HepG2 (cell line): ENCODE measurements at regions not wholly inside any gene's neighbourhood (a gene's known extent, or its start where the extent isn't known, plus 50 kb on each side); places are given as distances from the start of the nearest gene placed in this dataset.

Source experiments
- AFF4 ChIP-seq: sonication (generic); formaldehyde crosslinking; IDR thresholded peaks from 2 replicates; pipeline ENCODE4 v1.4.0; 2020; ENCODE audit warnings: missing genetic modification reagents
- HBP1 ChIP-seq: IDR thresholded peaks from 2 replicates; pipeline ENCODE4 v1.6.1; 2016; ENCODE audit warnings: low read depth, control low read depth
- STAG1 ChIP-seq: sonication (generic); formaldehyde crosslinking; IDR thresholded peaks from 2 replicates; pipeline ENCODE4 v1.4.0; 2020; ENCODE audit warnings: missing genetic modification reagents
- ZNF142 ChIP-seq: sonication (generic); formaldehyde crosslinking; IDR thresholded peaks from 2 replicates; pipeline ENCODE4 v1.4.0; 2020; ENCODE audit warnings: missing genetic modification reagents
- ZNF496 ChIP-seq: sonication (generic); formaldehyde crosslinking; IDR thresholded peaks from 2 replicates; pipeline ENCODE4 v1.8.1; 2023; ENCODE audit warnings: mild to moderate bottlenecking, moderate library complexity, missing genetic modification reagents; ENCODE audit not compliant: insufficient replicate concordance
- ZNF781 ChIP-seq: sonication (generic); formaldehyde crosslinking; IDR thresholded peaks from 2 replicates; pipeline ENCODE4 v1.5.1; 2020; ENCODE audit warnings: borderline replicate concordance, mild to moderate bottlenecking, missing genetic modification reagents; ENCODE audit errors: not compliant biosample characterization
- ZSCAN31 ChIP-seq: sonication (generic); formaldehyde crosslinking; IDR thresholded peaks from 2 replicates; pipeline ENCODE4 v1.5.0; 2020; ENCODE audit warnings: low read depth, mild to moderate bottlenecking, missing genetic modification reagents

- TF ChIP-seq ZNF781 (CRISPR knock-in tag) (no peak), HBP1 (no peak), AFF4 (CRISPR knock-in tag) (no peak), ZSCAN31 (CRISPR knock-in tag) (no peak), ZNF496 (CRISPR knock-in tag) (no peak), ZNF142 (no peak), STAG1 (no peak)
- TF ChIP-seq, all 625 proteins: peak for 0
Observed at GRCh38 chr3:127446756-127447155, 143.8 kb downstream of the TPRA1 start (continued).
